ENCODE measurements at regions not wholly inside any gene's neighbourhood (a gene's known extent, or its start where the extent isn't known, plus 50 kb on each side); places are given as distances from the start of the nearest gene placed in this dataset.

GRCh38 chr2:128437204-128437565 lies 118.5 kb upstream of the HS6ST1 start:
- DNase-seq (ENCODE audit: low read depth): no peak

GRCh38 chr2:128438091-128438490 lies 119.4 kb upstream of the HS6ST1 start:
- no peak for DNase-seq (ENCODE audit: low read depth)

GRCh38 chr2:128438586-128438985 lies 119.9 kb upstream of the HS6ST1 start:
- no peak for DNase-seq (ENCODE audit: low read depth)

GRCh38 chr2:128439031-128439790 lies 120.5 kb upstream of the HS6ST1 start:
- DNase-seq (ENCODE audit: low read depth): no peak

GRCh38 chr2:128439791-128440665 lies 121.4 kb upstream of the HS6ST1 start:
- DNase-seq (ENCODE audit: low read depth): no peak

- DNase-seq (ENCODE audit: low read depth): no peak
These were observed 122.1 kb upstream of the HS6ST1 start for GRCh38 chr2:128440666-128441340.

GRCh38 chr2:128441341-128442052 lies 122.8 kb upstream of the HS6ST1 start:
- no peak for DNase-seq (ENCODE audit: low read depth)

- DNase-seq (ENCODE audit: low read depth): peak; percentile 16
These were observed 123.5 kb upstream of the HS6ST1 start for GRCh38 chr2:128442053-128442751.

GRCh38 chr2:128442891-128443302 lies 124.2 kb upstream of the HS6ST1 start:
- no peak for DNase-seq (ENCODE audit: low read depth)

GRCh38 chr2:128444121-128444771 lies 125.6 kb upstream of the HS6ST1 start:
- DNase-seq (ENCODE audit: low read depth): no peak

- DNase-seq (ENCODE audit: low read depth): no peak
These were observed 126.3 kb upstream of the HS6ST1 start for GRCh38 chr2:128444816-128445522.

GRCh38 chr2:128445523-128445900 lies 126.8 kb upstream of the HS6ST1 start:
- no peak for DNase-seq (ENCODE audit: low read depth)

- DNase-seq (ENCODE audit: low read depth): no peak
These were observed 127.6 kb upstream of the HS6ST1 start for GRCh38 chr2:128446049-128446873.

- DNase-seq (ENCODE audit: low read depth): no peak
These were observed 128.3 kb upstream of the HS6ST1 start for GRCh38 chr2:128446874-128447537.

- DNase-seq (ENCODE audit: low read depth): no peak
These were observed 128.9 kb upstream of the HS6ST1 start for GRCh38 chr2:128447538-128447995.

- no peak for DNase-seq (ENCODE audit: low read depth)
These were observed 129.9 kb upstream of the HS6ST1 start for GRCh38 chr2:128448331-128449225.

- no peak for DNase-seq (ENCODE audit: low read depth)
These were observed 130.8 kb upstream of the HS6ST1 start for GRCh38 chr2:128449226-128450061.
